ENCODE measurements at regions not wholly inside any gene's neighbourhood (a gene's known extent, or its start where the extent isn't known, plus 50 kb on each side); places are given as distances from the start of the nearest gene placed in this dataset.

GRCh38 chr11:15861256-15861655, 495.1 kb downstream of the SOX6 start:
- Histone ChIP-seq H3K4me3 (no peak overlapping the region), H3K36me3 (ENCODE audit: insufficient read depth) (no peaks in the 10 kb centered on the region), H3K9me2 (ENCODE audit: insufficient read depth) (peaks cover 5% of the 10 kb centered on the region; the same call in 1 of the 2 replicates), H3K79me2 (replicated peaks; ENCODE audit: insufficient read depth) (no peaks in the 10 kb centered on the region), H3K27ac (ENCODE audit: low read depth) (no peak overlapping the region), H4K20me1 (replicated peaks; ENCODE audit: insufficient read depth) (no peaks in the 10 kb centered on the region), H3F3A (replicated peaks; ENCODE audit: low read depth) (no peaks in the 10 kb centered on the region), H3K4me2 (no peak overlapping the region), H2AFZ (no peak overlapping the region), H3K4me1 (ENCODE audit: insufficient read depth) (peaks cover 9% of the 10 kb centered on the region; the same call in 1 of the 2 replicates), H3K27me3 (ENCODE audit: insufficient read depth) (no peaks in the 10 kb centered on the region)
- DNase-seq (ENCODE audit: low spot score), result no peak
- no peak for ATAC-seq
- Mint-ChIP-seq H3K36me3 (ENCODE audit: low read depth) (no peaks in the 10 kb centered on the region; the same call in 2 of the 3 replicates), H3K4me3 (no peak overlapping the region), H3K27me3 (ENCODE audit: insufficient read depth, low read depth, poor library complexity) (peaks cover 7% of the 10 kb centered on the region), H3K9me3 (peaks cover 3% of the 10 kb centered on the region; the same call in 2 of the 3 replicates), H3K27ac (no peak overlapping the region), H3K4me1 (peaks cover 24% of the 10 kb centered on the region)
- no peak for TF ChIP-seq ZNF462 (CRISPR knock-in tag; IDR thresholded peaks at IDR 0.05)

DNA sequence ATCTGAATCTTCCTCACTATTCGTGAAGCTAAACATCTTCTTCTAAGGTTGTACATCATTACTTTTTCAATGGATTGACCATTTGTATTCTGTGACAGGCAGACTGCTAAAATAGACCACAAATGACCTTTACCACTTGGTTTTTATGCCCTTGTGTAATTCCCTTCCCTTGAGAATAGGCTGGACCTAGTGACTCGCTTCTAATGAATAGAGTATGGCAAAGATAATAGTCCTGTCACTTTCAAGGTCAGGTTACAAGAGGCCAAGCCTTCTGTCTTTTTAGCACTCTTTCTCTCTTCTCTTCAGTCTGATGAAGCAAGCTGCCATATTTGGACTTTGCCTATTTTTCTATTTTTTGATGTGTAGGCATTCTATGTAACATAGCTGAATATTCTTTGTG, 492.9 kb downstream of the SOX6 start:
- Histone ChIP-seq H3K4me2 (no peak overlapping the region), H3K4me1 (ENCODE audit: insufficient read depth) (peaks cover 9% of the 10 kb centered on the region; the same call in 1 of the 2 replicates), H3K36me3 (ENCODE audit: insufficient read depth) (no peaks in the 10 kb centered on the region), H3F3A (replicated peaks; ENCODE audit: low read depth) (no peaks in the 10 kb centered on the region), H3K4me3 (no peak overlapping the region), H2AFZ (no peak overlapping the region), H3K9me2 (ENCODE audit: insufficient read depth) (peaks cover 7% of the 10 kb centered on the region; the same call in 1 of the 2 replicates), H4K20me1 (replicated peaks; ENCODE audit: insufficient read depth) (no peaks in the 10 kb centered on the region), H3K27me3 (ENCODE audit: insufficient read depth) (no peaks in the 10 kb centered on the region), H3K79me2 (replicated peaks; ENCODE audit: insufficient read depth) (no peaks in the 10 kb centered on the region), H3K27ac (ENCODE audit: low read depth) (no peak overlapping the region)
- Mint-ChIP-seq H3K4me1 (peaks cover 24% of the 10 kb centered on the region), H3K27me3 (ENCODE audit: insufficient read depth, low read depth, poor library complexity) (peaks cover 7% of the 10 kb centered on the region), H3K9me3 (peaks cover 3% of the 10 kb centered on the region; the same call in 2 of the 3 replicates), H3K36me3 (ENCODE audit: low read depth) (no peaks in the 10 kb centered on the region; the same call in 2 of the 3 replicates), H3K27ac (no peak overlapping the region), H3K4me3 (no peak overlapping the region)
- no peak for ATAC-seq
- no peak for DNase-seq (ENCODE audit: low spot score)
- TF ChIP-seq ZNF114 (CRISPR knock-in tag; IDR thresholded peaks at IDR 0.05), result no peak
- no peak for TF ChIP-seq NANOG (IDR thresholded peaks at IDR 0.05; ENCODE audit: borderline replicate concordance)
- TF ChIP-seq, protein P1, sequence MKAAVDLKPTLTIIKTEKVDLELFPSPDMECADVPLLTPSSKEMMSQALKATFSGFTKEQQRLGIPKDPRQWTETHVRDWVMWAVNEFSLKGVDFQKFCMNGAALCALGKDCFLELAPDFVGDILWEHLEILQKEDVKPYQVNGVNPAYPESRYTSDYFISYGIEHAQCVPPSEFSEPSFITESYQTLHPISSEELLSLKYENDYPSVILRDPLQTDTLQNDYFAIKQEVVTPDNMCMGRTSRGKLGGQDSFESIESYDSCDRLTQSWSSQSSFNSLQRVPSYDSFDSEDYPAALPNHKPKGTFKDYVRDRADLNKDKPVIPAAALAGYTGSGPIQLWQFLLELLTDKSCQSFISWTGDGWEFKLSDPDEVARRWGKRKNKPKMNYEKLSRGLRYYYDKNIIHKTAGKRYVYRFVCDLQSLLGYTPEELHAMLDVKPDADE (IDR thresholded peaks at IDR 0.05), result no peak
- no peak for TF ChIP-seq EZH2phosphoT487 (IDR thresholded peaks at IDR 0.05; ENCODE audit: unreplicated experiment)
- TF ChIP-seq ZNF462 (CRISPR knock-in tag; IDR thresholded peaks at IDR 0.05), result no peak
